Activated CD4-positive, alpha-beta memory T cell treated with anti-CD3 and anti-CD28 coated beads, Interleukin-2, amount 10 ng/mL, durations not matched to agents 7 days and 5 days (primary cell): ENCODE measurements at regions not wholly inside any gene's neighbourhood (a gene's known extent, or its start where the extent isn't known, plus 50 kb on each side); places are given as distances from the start of the nearest gene placed in this dataset.

ENCODE experiments used
- CTCF ChIA-PET: fragments of 350-600 bp; sonication (Branson Sonifier 250); formaldehyde crosslinking; loops from one replicate; lab custom pipeline; 2021; ENCODE audit warnings: antibody characterized with exemption, inconsistent platforms; lab: Charles Lee
- POLR2A ChIA-PET: fragments of 350-600 bp; sonication (Branson Sonifier 250); formaldehyde crosslinking; loops from one replicate; lab custom pipeline; 2021; ENCODE audit warnings: antibody characterized with exemption; lab: Charles Lee
- DNase-seq: peaks from one replicate; pipeline ENCODE4 v3.0.0-alpha.2; 2020
- H3K27ac Mint-ChIP-seq: one replicate; pipeline ENCODE4 v1.8.0; 2021; ENCODE audit warnings: mild to moderate bottlenecking, mixed read lengths
- H3K27me3 Mint-ChIP-seq: one replicate; pipeline ENCODE4 v1.8.0; 2021; ENCODE audit warnings: mixed read lengths
- H3K36me3 Mint-ChIP-seq: one replicate; pipeline ENCODE4 v1.8.0; 2021; ENCODE audit warnings: low read depth, mixed read lengths
- H3K4me1 Mint-ChIP-seq: one replicate; pipeline ENCODE4 v1.8.0; 2021; ENCODE audit warnings: mixed read lengths
- H3K4me3 Mint-ChIP-seq: one replicate; pipeline ENCODE4 v1.8.0; 2021; ENCODE audit warnings: mild to moderate bottlenecking, mixed read lengths
- H3K9me3 Mint-ChIP-seq: one replicate; pipeline ENCODE4 v1.8.0; 2021; ENCODE audit warnings: mixed read lengths

DNA sequence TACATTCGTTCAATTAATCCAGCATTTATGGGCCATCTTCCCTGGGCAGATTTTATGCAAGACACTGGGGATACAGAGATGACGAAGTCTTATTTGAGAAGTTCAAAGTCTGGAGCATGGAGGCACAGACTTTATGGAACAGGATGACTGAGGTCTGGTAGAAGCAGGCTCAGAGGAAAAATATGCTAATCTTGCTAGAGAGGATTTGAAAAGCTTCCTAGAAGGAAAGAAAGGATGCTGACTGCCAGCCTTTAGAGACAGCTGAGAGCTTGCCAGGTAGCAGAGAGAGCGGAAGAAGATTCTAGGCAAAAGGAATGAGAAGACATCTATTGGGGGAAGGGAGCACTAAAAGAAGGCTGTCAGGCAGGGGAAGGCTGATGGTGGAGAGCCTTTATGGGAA lies 75.5 kb upstream of the ATP5PO start:
- H3K27me3 Mint-ChIP-seq = peaks cover 7% of the 10 kb centered on the region
- H3K4me1 Mint-ChIP-seq = peaks cover 2% of the 10 kb centered on the region
- DNase-seq = no peak
- H3K36me3 Mint-ChIP-seq = peaks cover 10% of the 10 kb centered on the region
- peaks cover 7% of the 10 kb centered on the region for H3K9me3 Mint-ChIP-seq
- POLR2A ChIA-PET = interaction anchor here (0.9 kb wide), 1 partner anchor 43 kb away, joined by 3 read pairs; no protein-coding TSS in a partner anchor
- no peak overlapping the region for H3K27ac Mint-ChIP-seq
- CTCF ChIA-PET = no interaction called here
- no peak overlapping the region for H3K4me3 Mint-ChIP-seq

DNA sequence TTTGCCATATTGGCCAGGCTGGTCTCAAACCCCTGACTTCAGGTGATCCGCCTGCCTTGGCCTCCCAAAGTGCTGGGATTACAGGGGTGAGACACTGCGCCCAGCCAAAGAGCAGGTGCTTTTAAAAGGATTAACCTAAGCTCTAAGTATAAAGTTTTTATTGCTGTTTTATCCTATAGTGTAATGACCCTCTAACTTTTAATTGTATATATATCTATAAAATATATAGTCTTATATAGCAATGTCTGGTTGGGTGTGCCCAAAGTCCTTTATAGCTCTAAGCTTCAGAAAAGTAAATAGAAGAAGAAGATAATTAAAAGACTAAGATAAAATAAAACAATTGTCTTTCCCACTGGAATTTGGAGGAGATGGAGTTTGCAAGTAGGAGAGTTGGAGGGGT lies 73.8 kb upstream of the ATP5PO start:
- peaks cover 7% of the 10 kb centered on the region for H3K9me3 Mint-ChIP-seq
- ChIA-PET CTCF (interaction anchor here (0.7 to 1.7 kb wide), 2 partner anchors 64 to 66 kb away, joined by 4 to 5 read pairs; no protein-coding TSS in a partner anchor), POLR2A (no interaction called here)
- H3K27me3 Mint-ChIP-seq = peaks cover 7% of the 10 kb centered on the region
- H3K27ac Mint-ChIP-seq = no peak overlapping the region
- peaks cover 19% of the 10 kb centered on the region for H3K36me3 Mint-ChIP-seq
- H3K4me3 Mint-ChIP-seq = no peak overlapping the region
- no peak for DNase-seq
- peaks cover 13% of the 10 kb centered on the region for H3K4me1 Mint-ChIP-seq

DNA sequence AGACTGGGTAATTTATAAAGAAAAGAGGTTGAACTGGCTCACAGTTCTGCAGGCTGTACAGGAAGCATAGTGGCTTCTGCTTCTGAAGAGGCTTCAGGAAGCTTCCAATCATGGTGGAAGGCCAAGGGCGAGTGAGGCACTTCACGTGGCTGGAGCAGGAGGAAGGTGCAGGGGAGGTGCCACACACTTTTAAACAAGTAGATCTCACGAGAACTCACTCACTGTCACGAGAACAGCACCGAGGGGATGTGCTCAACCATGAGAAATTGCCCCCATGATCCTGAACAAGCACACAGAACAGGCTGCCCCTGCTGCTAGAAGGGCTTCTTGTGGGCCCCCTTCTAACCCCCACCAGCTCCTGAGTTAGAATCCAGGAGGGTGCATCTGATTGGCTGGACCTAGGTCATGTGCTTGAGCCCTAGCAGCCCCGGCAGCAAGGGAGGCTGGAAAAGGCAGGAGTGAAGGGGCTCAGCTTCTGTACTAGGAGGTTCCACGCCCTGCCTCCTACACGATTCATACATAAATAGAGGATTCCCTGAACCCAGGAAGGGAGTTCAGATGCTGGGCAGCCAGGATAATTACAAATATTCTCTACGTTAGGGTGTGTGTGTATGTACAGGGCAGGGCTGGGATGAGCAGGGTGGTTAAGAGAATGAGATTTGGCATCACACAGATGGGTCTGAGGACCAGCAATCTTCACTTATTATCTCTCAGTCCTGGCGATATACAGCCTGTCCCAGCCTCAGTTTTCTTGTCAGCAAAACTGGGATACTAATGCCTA lies 72.8 kb upstream of the ATP5PO start:
- H3K4me1 Mint-ChIP-seq = peaks cover 13% of the 10 kb centered on the region
- no peak for DNase-seq
- POLR2A ChIA-PET = interaction anchor here (1.5 kb wide), 1 partner anchor 12 kb away, joined by 4 read pairs; no protein-coding TSS in a partner anchor

DNA sequence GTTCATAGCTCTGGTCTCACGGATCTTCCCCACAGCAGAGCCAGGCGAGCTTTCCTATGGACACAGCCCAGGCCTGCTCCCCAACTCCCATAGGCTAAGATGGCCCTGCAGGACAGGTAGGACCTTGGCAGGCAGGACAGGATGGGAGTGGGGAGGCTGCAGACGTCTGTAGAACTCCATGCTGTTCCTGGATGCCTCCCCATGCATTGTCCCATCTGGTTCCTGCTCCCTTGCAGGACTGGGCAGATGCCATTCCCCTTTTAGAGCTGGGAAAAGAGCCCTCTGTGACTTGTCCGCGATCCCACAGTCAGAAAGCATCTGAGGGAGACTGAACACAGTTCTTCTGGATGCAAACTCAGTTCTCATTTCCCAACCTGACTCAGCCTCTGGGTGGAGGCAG lies 71.9 kb upstream of the ATP5PO start:
- Mint-ChIP-seq H3K4me3 (no peak overlapping the region), H3K4me1 (peaks cover 13% of the 10 kb centered on the region), H3K27ac (no peak overlapping the region), H3K36me3 (peaks cover 20% of the 10 kb centered on the region), H3K27me3 (peaks cover 7% of the 10 kb centered on the region), H3K9me3 (peaks cover 7% of the 10 kb centered on the region)
- DNase-seq = no peak
- POLR2A ChIA-PET = interaction anchor here (1.2 to 1.5 kb wide), 3 partner anchors 11 to 40 kb away, joined by 4 read pairs; no protein-coding TSS in a partner anchor
- CTCF ChIA-PET = interaction anchor here (1.2 kb wide), 1 partner anchor 39 kb away, joined by 3 read pairs; no protein-coding TSS in a partner anchor

More for the DNA sequence above, 72.8 kb upstream of the ATP5PO start:
- no peak overlapping the region for H3K27ac Mint-ChIP-seq
- peaks cover 7% of the 10 kb centered on the region for H3K9me3 Mint-ChIP-seq
- H3K36me3 Mint-ChIP-seq = peaks cover 20% of the 10 kb centered on the region
- CTCF ChIA-PET = interaction anchor here (1.2 kb wide), 1 partner anchor 40 kb away, joined by 3 read pairs; no protein-coding TSS in a partner anchor
- no peak overlapping the region for H3K4me3 Mint-ChIP-seq
- H3K27me3 Mint-ChIP-seq = peaks cover 7% of the 10 kb centered on the region

DNA sequence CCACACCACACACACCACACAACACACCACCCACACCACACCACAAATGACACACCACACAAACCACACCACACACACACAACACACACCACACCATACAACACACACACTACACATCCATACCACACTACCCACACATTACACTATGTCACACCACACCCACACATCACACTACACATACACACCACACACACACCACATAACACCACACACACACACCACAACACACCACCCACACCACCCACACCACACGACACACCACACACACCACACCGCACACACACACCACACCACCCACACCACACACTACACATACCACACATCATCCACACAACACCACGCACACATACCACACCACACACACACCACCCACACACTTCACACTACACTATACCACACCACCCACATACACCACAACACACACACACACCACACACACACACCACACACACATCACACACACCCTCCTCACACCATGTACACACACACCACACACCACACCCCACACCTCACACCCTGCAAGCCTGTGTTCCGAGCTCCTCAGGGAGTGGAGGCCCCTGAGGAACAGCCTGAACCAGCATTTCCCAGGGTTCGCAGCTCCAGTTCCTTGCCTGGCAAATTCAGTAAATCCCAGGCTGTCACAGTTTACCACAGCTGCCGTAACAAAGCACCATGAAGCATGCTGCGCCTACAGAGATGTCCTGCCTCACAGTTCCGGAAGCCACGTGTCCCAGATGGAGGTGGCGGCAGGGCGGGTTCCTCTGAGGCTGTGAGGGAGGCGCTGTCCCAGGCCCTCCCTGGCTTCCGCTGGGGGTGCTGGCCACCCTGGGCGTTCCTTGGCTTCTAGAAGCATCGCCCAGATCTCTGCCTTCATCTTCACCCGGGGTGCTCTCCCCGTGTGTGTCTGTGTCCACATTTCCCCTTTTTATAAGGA lies 69.8 kb upstream of the ATP5PO start:
- H3K36me3 Mint-ChIP-seq = peaks cover 14% of the 10 kb centered on the region
- H3K27ac Mint-ChIP-seq = peak overlapping the region; percentile 48
- peak overlapping the region; percentile 38 for H3K4me3 Mint-ChIP-seq
- peaks cover 2% of the 10 kb centered on the region for H3K9me3 Mint-ChIP-seq
- no peak for DNase-seq
- H3K27me3 Mint-ChIP-seq = no peaks in the 10 kb centered on the region
- ChIA-PET POLR2A (no interaction called here), CTCF (no interaction called here)
- H3K4me1 Mint-ChIP-seq = peaks cover 27% of the 10 kb centered on the region

DNA sequence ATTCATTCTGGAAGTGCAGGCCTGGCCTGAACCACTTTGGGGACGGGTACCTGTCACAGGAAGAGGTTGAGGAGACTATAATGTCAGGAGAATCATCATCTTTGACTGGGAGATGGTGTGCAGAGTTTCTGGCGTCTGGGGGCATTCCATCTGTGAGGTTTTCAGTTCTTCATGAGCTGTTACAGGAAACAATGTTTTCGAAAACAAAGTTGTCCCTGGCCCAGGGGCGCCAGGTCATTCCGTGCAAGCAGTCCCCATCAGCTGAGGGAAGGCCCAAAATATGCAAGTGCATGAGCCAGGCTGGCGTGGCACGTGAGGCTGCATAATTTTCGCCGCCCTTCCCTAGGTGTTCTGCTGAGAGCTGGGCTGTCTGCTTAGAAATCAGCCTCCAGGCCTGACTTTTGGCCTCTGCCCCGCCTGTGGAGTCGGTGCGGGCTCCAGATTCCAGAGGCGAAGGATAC lies 68.4 kb upstream of the ATP5PO start:
- Mint-ChIP-seq H3K9me3 (no peaks in the 10 kb centered on the region), H3K4me3 (no peak overlapping the region), H3K4me1 (peaks cover 34% of the 10 kb centered on the region), H3K27me3 (no peaks in the 10 kb centered on the region), H3K27ac (no peak overlapping the region), H3K36me3 (peaks cover 19% of the 10 kb centered on the region)
- CTCF ChIA-PET = interaction anchor here (0.6 kb wide), 1 partner anchor 66 kb away, joined by 5 read pairs; no protein-coding TSS in a partner anchor
- POLR2A ChIA-PET = interaction anchor here (1.2 to 1.3 kb wide), 2 partner anchors 13 to 35 kb away, joined by 4 to 6 read pairs; no protein-coding TSS in a partner anchor
- no peak for DNase-seq

DNA sequence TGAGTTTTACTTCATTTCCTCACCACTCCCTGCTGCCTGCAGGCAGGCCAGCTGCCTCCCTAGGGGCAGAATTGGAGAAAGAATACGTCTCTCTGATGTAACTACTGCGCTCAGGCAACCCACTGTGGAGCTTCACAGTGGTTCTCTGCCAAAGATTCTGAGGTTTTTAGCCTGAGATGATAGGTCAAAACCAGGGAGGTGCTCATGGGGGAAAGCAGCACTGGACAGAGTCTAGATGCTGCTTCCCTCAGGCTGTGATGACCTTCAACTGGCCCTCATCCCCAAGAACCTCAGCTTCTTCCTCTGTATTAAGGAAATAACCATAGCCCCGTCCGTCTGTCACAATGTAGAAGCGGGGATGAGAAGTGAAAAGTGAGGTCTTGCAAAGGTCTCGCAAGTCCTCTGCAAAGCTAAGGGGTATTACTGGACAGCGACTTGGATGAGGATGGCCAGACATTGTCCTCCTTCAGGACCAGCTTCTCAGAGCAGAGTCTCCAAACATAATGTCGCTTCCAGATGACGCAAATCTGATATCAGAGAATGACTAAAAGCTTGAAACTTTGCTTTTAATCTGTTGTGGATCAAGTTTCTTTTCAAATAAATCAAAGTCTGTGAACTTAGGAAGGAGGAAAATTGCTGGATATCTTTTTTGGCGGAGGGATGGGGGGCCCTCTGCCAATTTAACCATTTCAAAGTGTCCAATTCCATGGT lies 65.9 kb upstream of the ATP5PO start:
- ChIA-PET POLR2A (interaction anchor here (1.2 to 16.4 kb wide), 3 partner anchors 12 to 39 kb away, joined by 3 to 270 read pairs (median 3); no protein-coding TSS in a partner anchor), CTCF (interaction anchor here (0.6 to 0.9 kb wide), 2 partner anchors 57 to 96 kb away, joined by 3 read pairs; no protein-coding TSS in a partner anchor)
- Mint-ChIP-seq H3K36me3 (peaks cover 23% of the 10 kb centered on the region), H3K27me3 (no peaks in the 10 kb centered on the region), H3K9me3 (no peaks in the 10 kb centered on the region), H3K27ac (no peak overlapping the region), H3K4me3 (no peak overlapping the region), H3K4me1 (peaks cover 55% of the 10 kb centered on the region)
- no peak for DNase-seq

DNA sequence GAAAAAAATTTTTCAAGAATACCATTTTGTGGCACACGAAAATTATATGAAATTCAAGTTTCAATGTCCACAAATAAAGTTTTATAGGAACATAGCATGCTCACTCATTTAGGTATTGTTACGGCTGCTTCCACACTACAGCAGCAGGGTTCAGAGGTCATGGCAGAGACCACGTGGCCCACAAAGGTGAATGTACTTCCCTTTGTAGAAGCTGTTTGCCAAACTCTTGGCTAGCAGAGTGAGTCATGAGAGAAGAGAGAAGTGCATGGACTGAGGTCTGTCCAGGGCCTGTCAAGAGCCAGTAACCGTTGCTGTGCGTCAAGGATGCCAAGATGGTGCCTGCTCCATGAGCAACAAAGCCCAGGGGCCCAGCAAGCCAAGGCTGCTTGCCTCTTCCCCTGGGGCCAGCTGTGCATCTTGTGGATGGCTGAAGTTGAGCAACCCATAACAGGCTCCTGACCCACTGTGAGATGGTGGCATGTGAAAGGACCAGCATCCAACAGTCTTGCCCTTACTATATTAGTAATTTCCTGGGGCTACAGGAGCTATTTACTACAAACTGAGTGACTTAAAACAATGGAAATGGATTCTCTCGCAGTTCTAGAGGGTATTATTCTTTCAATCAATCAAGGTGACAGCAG lies 64.8 kb upstream of the ATP5PO start:
- Mint-ChIP-seq H3K9me3 (no peaks in the 10 kb centered on the region), H3K27ac (no peak overlapping the region), H3K27me3 (no peaks in the 10 kb centered on the region), H3K4me3 (no peak overlapping the region), H3K4me1 (peaks cover 64% of the 10 kb centered on the region), H3K36me3 (peaks cover 24% of the 10 kb centered on the region)
- DNase-seq = peak; percentile 36
- CTCF ChIA-PET = no interaction called here
- POLR2A ChIA-PET = interaction anchor here (1.2 to 16.4 kb wide), 2 partner anchors 30 to 37 kb away, joined by 3 to 270 read pairs; no protein-coding TSS in a partner anchor

DNA sequence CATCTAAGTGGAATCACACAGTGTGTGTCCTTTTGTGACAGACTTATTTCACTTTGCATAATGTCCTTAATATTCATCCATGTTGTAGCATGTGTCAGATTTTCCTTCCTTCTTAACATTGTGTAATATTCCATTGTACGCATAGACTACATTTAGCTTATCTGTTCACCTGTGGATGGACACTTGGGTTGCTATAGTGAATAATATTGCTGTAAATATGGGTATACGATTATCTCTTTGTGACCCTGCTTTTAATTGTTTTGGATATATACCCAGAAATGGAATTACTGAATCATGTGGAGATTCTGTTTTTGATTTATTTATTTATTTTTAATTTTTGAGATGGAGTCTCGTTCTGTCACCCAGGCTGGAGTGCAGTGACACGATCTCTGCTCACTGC lies 63.0 kb upstream of the ATP5PO start:
- Mint-ChIP-seq H3K4me3 (no peak overlapping the region), H3K9me3 (no peaks in the 10 kb centered on the region), H3K36me3 (peaks cover 25% of the 10 kb centered on the region), H3K4me1 (peaks cover 72% of the 10 kb centered on the region), H3K27ac (peak overlapping the region; percentile 11), H3K27me3 (no peaks in the 10 kb centered on the region)
- ChIA-PET CTCF (interaction anchor here (4.2 kb wide), 1 partner anchor 55 kb away, joined by 16 read pairs; no protein-coding TSS in a partner anchor), POLR2A (interaction anchor here (4.0 to 16.4 kb wide), 2 partner anchors 28 to 45 kb away, joined by 63 to 270 read pairs; no protein-coding TSS in a partner anchor)
- DNase-seq = no peak

DNA sequence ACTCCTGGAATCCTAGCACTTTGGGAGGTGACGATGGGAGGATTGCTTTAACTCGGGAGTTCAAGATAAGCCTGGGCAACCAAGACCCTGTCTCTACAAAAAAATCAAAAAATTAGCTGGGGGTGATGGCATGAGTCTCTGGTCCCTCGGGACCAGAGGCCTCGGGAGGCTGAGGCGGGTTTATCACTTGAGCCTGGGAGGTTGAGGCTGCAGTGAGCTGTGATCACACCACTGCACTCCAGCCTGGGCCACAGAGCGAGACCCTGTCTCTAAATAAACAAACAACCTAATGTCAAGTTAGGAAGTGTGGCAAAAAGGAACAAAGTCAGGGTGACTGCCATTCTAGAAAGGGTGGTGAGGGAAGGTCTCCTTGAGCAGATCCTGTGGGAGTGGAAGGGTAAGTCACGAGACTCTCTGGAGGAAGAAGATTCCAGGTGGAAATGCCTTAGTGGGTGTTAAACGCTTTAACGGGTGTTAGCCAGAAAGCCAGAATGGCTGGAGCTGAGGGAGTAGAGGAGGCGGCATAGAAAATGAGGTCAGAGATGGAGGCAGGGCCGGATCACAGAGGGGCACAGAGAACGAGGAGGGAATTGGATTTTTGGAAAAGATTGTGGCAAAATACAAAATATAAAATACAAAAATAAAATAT lies 62.2 kb upstream of the ATP5PO start:
- H3K27me3 Mint-ChIP-seq = no peaks in the 10 kb centered on the region
- peaks cover 75% of the 10 kb centered on the region for H3K4me1 Mint-ChIP-seq
- H3K9me3 Mint-ChIP-seq = no peaks in the 10 kb centered on the region
- no peak overlapping the region for H3K4me3 Mint-ChIP-seq
- peaks cover 25% of the 10 kb centered on the region for H3K36me3 Mint-ChIP-seq
- no peak for DNase-seq
- POLR2A ChIA-PET = interaction anchor here (0.9 to 16.4 kb wide), 10 partner anchors 9 to 370 kb away, joined by 3 to 270 read pairs (median 6); partner anchors contain the start of genes MRPS6 and SLC5A3
- H3K27ac Mint-ChIP-seq = peak overlapping the region; percentile 94
- CTCF ChIA-PET = interaction anchor here (1.1 to 4.2 kb wide), 4 partner anchors 29 to 54 kb away, joined by 3 to 27 read pairs (median 10); no protein-coding TSS in a partner anchor
